ENCODE measurements at regions not wholly inside any gene's neighbourhood (a gene's known extent, or its start where the extent isn't known, plus 50 kb on each side); places are given as distances from the start of the nearest gene placed in this dataset.

GRCh38 chr6:4192627-4193026, 57.3 kb upstream of the ECI2 start:
- Mint-ChIP-seq H3K4me1 (ENCODE audit: low read depth) (peaks cover 8% of the 10 kb centered on the region), H3K27me3 (ENCODE audit: low read depth) (no peaks in the 10 kb centered on the region), H3K4me3 (ENCODE audit: unreplicated experiment) (no peak overlapping the region), H3K27ac (ENCODE audit: unreplicated experiment) (no peak overlapping the region), H3K36me3 (ENCODE audit: low read depth) (no peaks in the 10 kb centered on the region), H3K9me3 (ENCODE audit: low read depth) (no peaks in the 10 kb centered on the region)
- no peak for DNase-seq (ENCODE audit: low spot score)
- no peak for TF ChIP-seq CTCF (IDR thresholded peaks at IDR 0.05)

DNA sequence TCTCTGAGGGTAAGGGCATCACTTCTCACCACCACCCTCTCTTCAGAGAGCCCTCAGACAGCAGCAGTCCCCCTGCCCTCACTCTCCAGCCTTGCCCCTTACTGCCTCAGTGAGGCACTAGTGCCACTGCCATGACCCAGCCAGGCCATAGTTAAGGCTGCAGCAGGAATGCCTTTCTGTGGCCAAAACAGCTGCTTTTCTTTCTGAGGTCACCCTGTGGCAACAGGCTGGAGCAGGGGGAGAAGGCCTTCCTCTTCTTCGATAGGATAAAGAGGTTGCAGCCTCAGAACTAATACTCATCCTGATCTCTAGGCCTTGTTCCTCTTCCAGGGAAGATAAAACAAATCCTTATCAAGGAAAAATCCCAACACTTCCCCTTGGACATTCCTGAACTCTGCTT, 56.8 kb upstream of the ECI2 start:
- H3K27ac Mint-ChIP-seq (ENCODE audit: unreplicated experiment) = no peak overlapping the region
- no peaks in the 10 kb centered on the region for H3K36me3 Mint-ChIP-seq (ENCODE audit: low read depth)
- H3K27me3 Mint-ChIP-seq (ENCODE audit: low read depth) = no peaks in the 10 kb centered on the region
- H3K4me3 Mint-ChIP-seq (ENCODE audit: unreplicated experiment) = no peak overlapping the region
- peaks cover 8% of the 10 kb centered on the region for H3K4me1 Mint-ChIP-seq (ENCODE audit: low read depth)
- DNase-seq (ENCODE audit: low spot score) = no peak
- no peaks in the 10 kb centered on the region for H3K9me3 Mint-ChIP-seq (ENCODE audit: low read depth)
- TF ChIP-seq CTCF (IDR thresholded peaks at IDR 0.05) = no peak

DNA sequence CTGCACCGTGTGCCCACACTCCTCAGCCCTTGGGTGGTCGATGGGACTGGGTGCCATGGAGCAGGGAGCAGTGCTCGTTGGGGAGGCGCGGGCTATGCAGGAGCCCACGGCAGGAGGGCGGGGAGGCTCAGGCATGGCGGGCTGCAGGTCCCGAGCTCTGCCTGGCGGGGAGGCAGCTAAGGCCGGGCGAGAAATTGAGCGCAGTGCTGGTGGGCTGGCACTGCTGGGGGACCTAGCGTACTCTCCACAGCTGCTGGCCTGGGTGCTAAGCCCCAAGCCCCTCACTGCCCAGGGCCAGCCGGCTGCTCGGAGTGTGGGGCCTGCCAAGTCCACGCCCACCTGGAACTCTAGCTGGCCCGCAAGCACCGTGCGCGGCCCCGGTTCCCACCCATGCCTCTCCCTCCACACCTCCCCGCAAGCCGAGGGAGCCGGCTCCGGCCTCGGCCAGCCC, 55.9 kb upstream of the ECI2 start:
- no peak for DNase-seq (ENCODE audit: low spot score)
- no peak for TF ChIP-seq CTCF (IDR thresholded peaks at IDR 0.05)
- no peak overlapping the region for H3K4me3 Mint-ChIP-seq (ENCODE audit: unreplicated experiment)
- H3K36me3 Mint-ChIP-seq (ENCODE audit: low read depth) = no peaks in the 10 kb centered on the region
- no peak overlapping the region for H3K27ac Mint-ChIP-seq (ENCODE audit: unreplicated experiment)
- H3K27me3 Mint-ChIP-seq (ENCODE audit: low read depth) = no peaks in the 10 kb centered on the region
- no peaks in the 10 kb centered on the region for H3K9me3 Mint-ChIP-seq (ENCODE audit: low read depth)
- peaks cover 6% of the 10 kb centered on the region for H3K4me1 Mint-ChIP-seq (ENCODE audit: low read depth)

- peaks cover 11% of the 10 kb centered on the region for H3K4me1 Mint-ChIP-seq (ENCODE audit: low read depth)
- no peak for DNase-seq (ENCODE audit: low spot score)
- H3K4me3 Mint-ChIP-seq (ENCODE audit: unreplicated experiment) = no peak overlapping the region
- H3K27ac Mint-ChIP-seq (ENCODE audit: unreplicated experiment) = no peak overlapping the region
- no peaks in the 10 kb centered on the region for H3K36me3 Mint-ChIP-seq (ENCODE audit: low read depth)
- no peaks in the 10 kb centered on the region for H3K27me3 Mint-ChIP-seq (ENCODE audit: low read depth)
- TF ChIP-seq CTCF (IDR thresholded peaks at IDR 0.05) = no peak
- peaks cover 12% of the 10 kb centered on the region for H3K9me3 Mint-ChIP-seq (ENCODE audit: low read depth)
These were observed 53.9 kb upstream of the ECI2 start for GRCh38 chr6:4189249-4189648.

GRCh38 chr6:4188801-4189200, 53.4 kb upstream of the ECI2 start:
- TF ChIP-seq CTCF (IDR thresholded peaks at IDR 0.05) = no peak
- Mint-ChIP-seq H3K27me3 (ENCODE audit: low read depth) (no peaks in the 10 kb centered on the region), H3K4me3 (ENCODE audit: unreplicated experiment) (no peak overlapping the region), H3K9me3 (ENCODE audit: low read depth) (peaks cover 12% of the 10 kb centered on the region), H3K27ac (ENCODE audit: unreplicated experiment) (no peak overlapping the region), H3K4me1 (ENCODE audit: low read depth) (peaks cover 11% of the 10 kb centered on the region), H3K36me3 (ENCODE audit: low read depth) (no peaks in the 10 kb centered on the region)
- DNase-seq (ENCODE audit: low spot score) = no peak

Measured in chondrocyte (in vitro differentiated cells).